Stimulated activated effector memory CD8-positive, alpha-beta T cell treated with anti-CD3 and anti-CD28 coated beads, Interleukin-12 subunit alpha, Interleukin-12 subunit beta, amount 100 ng/mL, for 72 hours (primary cell): ENCODE measurements at regions not wholly inside any gene's neighbourhood (a gene's known extent, or its start where the extent isn't known, plus 50 kb on each side); places are given as distances from the start of the nearest gene placed in this dataset.

ENCODE experiments used
- ATAC-seq: fragments of 150-1000 bp; cut with Tn5 transposase; 2 replicates; pipeline ENCODE4 v1.10.0; 2021
- DNase-seq, 2 donors: peaks; one replicate each; pipeline ENCODE4 v3.0.0; 2021 to 2022; ENCODE audit warnings: low spot score in 2 of 2
- H3K27ac Mint-ChIP-seq: one replicate; pipeline ENCODE4 v1.8.0; 2022; ENCODE audit warnings: mild to moderate bottlenecking, mixed read lengths
- H3K36me3 Mint-ChIP-seq: one replicate; pipeline ENCODE4 v1.8.0; 2022; ENCODE audit warnings: mild to moderate bottlenecking, mixed read lengths
- H3K4me1 Mint-ChIP-seq: one replicate; pipeline ENCODE4 v1.8.0; 2022; ENCODE audit warnings: mixed read lengths
- H3K4me3 Mint-ChIP-seq: one replicate; pipeline ENCODE4 v1.8.0; 2022; ENCODE audit warnings: mild to moderate bottlenecking, mixed read lengths
- H3K9me3 Mint-ChIP-seq: one replicate; pipeline ENCODE4 v1.8.0; 2022; ENCODE audit warnings: mixed read lengths

GRCh38 chr10:83682414-83682813 is 456.9 kb upstream of the GHITM start:
- Mint-ChIP-seq H3K36me3 (no peaks in the 10 kb centered on the region), H3K9me3 (no peaks in the 10 kb centered on the region), H3K27ac (no peak overlapping the region), H3K4me1 (peaks cover 14% of the 10 kb centered on the region), H3K4me3 (no peak overlapping the region)
- DNase-seq = no peak
- no peak for ATAC-seq

GRCh38 chr10:83685458-83685857 is 453.9 kb upstream of the GHITM start:
- no peak for DNase-seq
- H3K36me3 Mint-ChIP-seq = no peaks in the 10 kb centered on the region
- ATAC-seq = no peak
- H3K27ac Mint-ChIP-seq = no peak overlapping the region
- H3K4me1 Mint-ChIP-seq = peaks cover 7% of the 10 kb centered on the region
- H3K9me3 Mint-ChIP-seq = no peaks in the 10 kb centered on the region
- H3K4me3 Mint-ChIP-seq = no peak overlapping the region

DNA sequence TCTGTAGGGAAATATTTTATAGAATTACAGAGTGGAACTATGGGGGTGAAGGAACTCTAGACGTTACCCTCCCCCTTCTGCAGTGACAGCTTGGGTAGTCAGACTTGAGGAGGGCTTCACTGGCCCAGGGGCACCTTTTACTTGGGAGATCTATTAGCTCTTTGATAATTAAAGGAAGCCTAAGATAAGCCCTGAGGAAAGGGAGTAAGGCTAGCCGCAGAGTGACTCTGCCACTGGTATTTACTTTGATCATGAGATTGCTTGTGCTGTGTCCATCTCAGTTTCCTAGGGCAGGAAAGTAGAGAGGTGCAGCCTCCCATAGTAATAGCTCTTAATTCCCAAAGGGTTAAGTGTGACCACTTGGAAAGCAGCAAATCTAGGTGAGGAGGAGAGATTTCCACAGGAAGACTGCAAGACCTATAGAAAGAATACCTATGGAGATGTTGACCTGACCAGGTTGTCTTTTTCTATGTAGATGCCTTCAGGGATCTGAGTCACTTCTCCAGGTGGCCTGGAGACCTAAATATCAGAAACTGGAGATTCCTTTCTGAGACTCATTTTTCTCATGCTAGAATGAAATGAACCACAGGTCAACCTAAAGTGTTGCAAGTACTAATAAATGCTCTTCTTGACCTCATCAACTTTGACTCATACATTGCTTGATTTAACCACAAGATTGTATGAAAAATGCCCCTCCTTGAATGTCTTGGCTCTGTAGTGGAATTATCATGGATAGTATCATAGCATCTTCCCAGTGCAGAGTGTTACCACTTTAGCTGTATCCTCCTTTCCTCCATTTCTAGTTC is 447.3 kb upstream of the GHITM start:
- no peak for DNase-seq
- no peaks in the 10 kb centered on the region for H3K36me3 Mint-ChIP-seq
- H3K4me3 Mint-ChIP-seq = no peak overlapping the region
- ATAC-seq = no peak
- no peaks in the 10 kb centered on the region for H3K4me1 Mint-ChIP-seq
- H3K27ac Mint-ChIP-seq = no peak overlapping the region
- H3K9me3 Mint-ChIP-seq = peaks cover 8% of the 10 kb centered on the region

- H3K27ac Mint-ChIP-seq = no peak overlapping the region
Measured at GRCh38 chr10:83698899-83699298, 440.4 kb upstream of the GHITM start.

DNA sequence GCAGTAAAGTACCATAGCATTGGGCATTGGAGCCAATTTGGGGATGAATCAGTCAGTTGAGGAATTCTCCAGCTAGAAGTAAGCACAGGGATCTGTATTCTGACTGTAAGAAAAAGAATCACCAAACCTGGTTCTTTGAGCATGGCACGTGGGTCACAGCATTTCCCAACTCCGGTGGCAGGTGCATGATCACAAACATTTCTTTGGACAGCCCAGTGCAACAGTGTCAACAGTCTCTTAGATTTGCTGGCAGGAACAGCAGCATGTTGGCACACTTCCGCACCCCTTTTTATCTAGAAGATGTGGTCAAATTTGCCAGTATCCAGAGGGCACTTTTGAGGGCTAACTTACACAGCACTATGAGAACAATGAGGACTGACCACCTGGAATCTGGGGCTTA is 437.5 kb upstream of the GHITM start:
- DNase-seq (no peak), ATAC-seq (no peak)
- Mint-ChIP-seq H3K9me3 (peaks cover 9% of the 10 kb centered on the region), H3K4me3 (no peak overlapping the region), H3K36me3 (no peaks in the 10 kb centered on the region), H3K27ac (no peak overlapping the region), H3K4me1 (no peaks in the 10 kb centered on the region)

More at GRCh38 chr10:83698899-83699298, 440.4 kb upstream of the GHITM start:
- no peak for ATAC-seq
- Mint-ChIP-seq H3K4me3 (no peak overlapping the region), H3K4me1 (no peaks in the 10 kb centered on the region), H3K36me3 (no peaks in the 10 kb centered on the region), H3K9me3 (peaks cover 6% of the 10 kb centered on the region)
- no peak for DNase-seq

GRCh38 chr10:83702731-83703130 is 436.6 kb upstream of the GHITM start:
- Mint-ChIP-seq H3K9me3 (peaks cover 14% of the 10 kb centered on the region), H3K4me3 (no peak overlapping the region), H3K27ac (no peak overlapping the region), H3K36me3 (no peaks in the 10 kb centered on the region), H3K4me1 (no peaks in the 10 kb centered on the region)
- DNase-seq (no peak), ATAC-seq (no peak)

- Mint-ChIP-seq H3K36me3 (no peaks in the 10 kb centered on the region), H3K27ac (no peak overlapping the region), H3K9me3 (peaks cover 14% of the 10 kb centered on the region), H3K4me1 (no peaks in the 10 kb centered on the region), H3K4me3 (no peak overlapping the region)
- ATAC-seq (no peak), DNase-seq (no peak)
Measured at GRCh38 chr10:83706120-83706519, 433.2 kb upstream of the GHITM start.

DNA sequence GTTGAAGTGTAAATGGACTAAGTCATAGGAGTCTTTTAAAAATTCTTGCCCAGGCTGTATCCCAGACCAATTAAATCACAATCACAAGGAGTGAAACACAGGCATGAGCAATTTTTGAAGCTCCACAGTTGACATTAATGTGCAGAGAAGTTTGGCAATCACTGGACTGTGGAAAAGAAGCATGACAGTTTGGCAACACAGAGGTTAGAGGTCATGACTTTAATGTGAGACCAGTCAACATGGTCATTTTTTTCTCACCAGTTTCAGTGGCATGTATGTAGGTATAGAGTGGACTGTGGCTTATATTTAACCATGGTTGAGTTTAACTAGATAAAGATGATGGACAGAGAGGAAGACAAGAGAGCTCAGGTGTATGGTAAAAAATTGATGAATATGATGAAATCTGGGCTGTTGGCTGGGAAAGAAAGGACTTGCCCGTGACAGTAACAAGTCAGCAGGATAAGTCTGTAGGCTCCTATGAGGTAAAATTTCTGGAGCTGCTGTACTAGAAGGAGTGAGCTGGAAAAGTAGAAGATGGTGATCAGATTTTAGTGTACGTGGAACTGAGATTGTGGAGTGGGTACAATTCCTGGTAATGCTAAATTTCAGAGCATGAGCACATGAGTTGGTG is 432.2 kb upstream of the GHITM start:
- no peak for DNase-seq
- ATAC-seq = no peak
- no peaks in the 10 kb centered on the region for H3K36me3 Mint-ChIP-seq
- H3K4me3 Mint-ChIP-seq = no peak overlapping the region
- H3K9me3 Mint-ChIP-seq = peaks cover 14% of the 10 kb centered on the region
- H3K27ac Mint-ChIP-seq = no peak overlapping the region
- no peaks in the 10 kb centered on the region for H3K4me1 Mint-ChIP-seq

- no peaks in the 10 kb centered on the region for H3K36me3 Mint-ChIP-seq
- H3K4me3 Mint-ChIP-seq = no peak overlapping the region
- H3K4me1 Mint-ChIP-seq = no peaks in the 10 kb centered on the region
- ATAC-seq = no peak
- no peak overlapping the region for H3K27ac Mint-ChIP-seq
- DNase-seq = no peak
- no peaks in the 10 kb centered on the region for H3K9me3 Mint-ChIP-seq
Measured at GRCh38 chr10:83713423-83713822, 425.9 kb upstream of the GHITM start.

DNA sequence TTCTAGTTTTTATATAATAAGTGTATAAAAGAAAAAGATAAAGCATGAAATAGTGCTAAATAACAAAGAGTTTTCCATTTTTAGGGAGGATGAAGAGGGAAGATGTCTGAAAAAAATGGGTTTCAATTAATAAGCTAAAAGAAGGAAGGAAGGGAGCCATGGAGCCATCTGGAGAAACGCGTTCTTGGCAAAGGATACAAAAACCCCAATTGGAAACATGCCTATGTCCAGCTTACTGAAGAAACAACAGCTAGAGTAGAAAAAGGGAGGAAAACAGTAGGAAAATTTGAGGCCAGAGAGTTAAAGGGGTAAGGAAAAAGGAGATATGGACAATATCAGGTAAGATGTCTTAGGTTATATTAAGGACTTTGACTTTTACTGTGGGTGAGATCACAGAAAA is 416.2 kb upstream of the GHITM start:
- no peak overlapping the region for H3K27ac Mint-ChIP-seq
- ATAC-seq (no peak), DNase-seq (no peak)
- H3K36me3 Mint-ChIP-seq = no peaks in the 10 kb centered on the region
- no peak overlapping the region for H3K4me3 Mint-ChIP-seq
- no peaks in the 10 kb centered on the region for H3K9me3 Mint-ChIP-seq
- no peaks in the 10 kb centered on the region for H3K4me1 Mint-ChIP-seq

DNA sequence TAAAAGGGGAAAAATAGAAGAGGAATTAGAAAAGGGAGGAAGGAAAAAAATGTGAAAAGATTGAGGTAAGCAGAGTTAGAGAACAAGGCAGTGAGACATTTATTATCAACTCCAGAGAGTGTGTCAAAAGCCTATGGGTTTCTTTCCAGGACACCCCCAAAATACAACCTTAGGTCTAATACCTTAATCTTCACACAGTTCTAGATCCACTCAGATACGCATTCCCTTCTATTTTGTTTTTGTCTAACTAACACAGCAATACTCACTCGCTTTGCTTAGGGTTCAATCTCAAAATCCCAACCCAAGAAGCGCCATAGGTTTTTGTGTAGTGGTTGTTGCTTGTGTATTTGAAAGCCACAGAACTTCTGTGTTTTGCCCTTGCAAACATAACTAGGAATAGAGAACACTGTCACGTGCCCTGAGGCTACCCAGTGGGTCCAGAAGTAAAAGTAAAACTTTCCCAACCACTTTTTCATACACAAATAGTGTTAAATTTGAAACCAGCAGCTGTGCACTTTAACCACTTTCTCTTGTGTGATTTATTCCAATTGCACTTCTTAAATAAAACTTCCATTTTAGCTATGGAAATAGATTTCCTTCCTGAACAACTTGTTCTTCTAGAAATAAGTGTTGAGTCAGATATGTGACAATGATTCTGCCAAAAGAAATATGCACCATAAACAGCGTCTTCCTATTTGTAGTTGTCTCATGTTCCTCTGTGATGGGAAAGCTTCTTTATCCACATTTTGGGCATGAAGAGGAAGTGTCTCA is 414.7 kb upstream of the GHITM start:
- Mint-ChIP-seq H3K27ac (no peak overlapping the region), H3K4me1 (no peaks in the 10 kb centered on the region)

DNA sequence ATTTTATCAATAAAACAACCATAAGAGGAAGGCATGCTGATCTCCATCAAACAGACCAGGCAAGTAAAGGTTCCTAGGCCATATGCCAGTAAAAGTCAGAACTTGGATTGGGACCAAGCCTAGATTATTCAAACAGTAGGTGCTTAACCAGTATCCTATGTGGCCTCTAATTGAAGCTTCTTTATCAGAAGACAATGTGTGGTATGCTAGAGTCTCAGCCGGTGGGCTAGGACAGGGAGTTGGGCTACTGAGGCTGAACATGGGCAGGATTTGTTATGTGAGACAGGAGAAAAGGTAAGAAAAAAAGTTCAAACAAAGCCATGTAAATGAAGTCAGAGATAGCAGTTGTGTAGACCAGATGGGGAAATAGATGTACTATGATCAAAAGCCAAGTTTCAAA is 413.7 kb upstream of the GHITM start:
- DNase-seq (no peak), ATAC-seq (no peak)
- Mint-ChIP-seq H3K36me3 (no peaks in the 10 kb centered on the region), H3K4me3 (no peak overlapping the region), H3K27ac (no peak overlapping the region), H3K4me1 (no peaks in the 10 kb centered on the region), H3K9me3 (no peaks in the 10 kb centered on the region)

More for the DNA sequence above, 414.7 kb upstream of the GHITM start:
- no peak for ATAC-seq
- Mint-ChIP-seq H3K9me3 (no peaks in the 10 kb centered on the region), H3K4me3 (no peak overlapping the region), H3K36me3 (no peaks in the 10 kb centered on the region)
- DNase-seq = no peak

GRCh38 chr10:83734278-83734677 is 405.0 kb upstream of the GHITM start:
- no peak for ATAC-seq

DNA sequence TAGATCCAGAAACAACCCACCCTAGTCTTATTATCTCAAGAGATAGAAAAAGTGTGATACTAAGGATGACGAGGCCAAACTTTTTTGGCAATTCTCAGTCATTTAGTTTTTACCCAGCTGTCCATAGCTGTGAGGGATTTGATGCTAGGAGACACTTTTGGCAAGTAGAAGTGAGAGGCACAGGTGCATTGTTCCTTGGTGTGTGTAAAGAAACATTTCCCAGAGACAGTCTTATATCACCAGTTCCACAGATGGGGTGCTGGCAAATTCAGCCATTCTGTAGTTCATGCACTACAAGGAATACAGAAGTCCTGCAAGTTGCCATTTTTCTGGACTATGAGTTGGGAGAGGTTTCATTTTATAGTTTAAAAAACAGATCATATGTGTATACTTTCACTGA is 403.3 kb upstream of the GHITM start:
- H3K27ac Mint-ChIP-seq = no peak overlapping the region
- H3K4me1 Mint-ChIP-seq = no peaks in the 10 kb centered on the region
- ATAC-seq (no peak), DNase-seq (no peak)
- H3K4me3 Mint-ChIP-seq = no peak overlapping the region
- H3K9me3 Mint-ChIP-seq = peaks cover 14% of the 10 kb centered on the region
- no peaks in the 10 kb centered on the region for H3K36me3 Mint-ChIP-seq

More at GRCh38 chr10:83734278-83734677, 405.0 kb upstream of the GHITM start:
- no peak for DNase-seq
- H3K27ac Mint-ChIP-seq = no peak overlapping the region
- no peaks in the 10 kb centered on the region for H3K4me1 Mint-ChIP-seq
- no peak overlapping the region for H3K4me3 Mint-ChIP-seq
- peaks cover 14% of the 10 kb centered on the region for H3K9me3 Mint-ChIP-seq
- no peaks in the 10 kb centered on the region for H3K36me3 Mint-ChIP-seq

DNA sequence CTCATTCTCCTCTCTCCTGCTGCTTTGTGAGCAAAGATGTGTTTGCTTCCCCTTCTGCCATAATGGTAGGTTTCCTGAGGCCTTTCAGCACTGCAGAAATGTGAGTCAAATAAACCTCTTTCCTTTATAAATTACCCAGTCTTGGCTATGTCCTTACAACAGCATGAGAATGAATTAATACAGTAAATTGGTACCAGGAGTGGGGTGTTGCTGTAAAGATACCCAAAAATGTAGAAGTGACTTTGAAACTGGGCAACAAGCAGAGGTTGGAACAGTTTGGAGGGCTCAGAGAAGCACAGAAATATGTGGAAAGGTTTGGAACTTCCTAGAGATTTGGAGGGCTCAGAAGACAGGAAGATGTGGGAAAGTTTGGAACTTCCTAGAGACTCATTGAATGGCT is 388.7 kb upstream of the GHITM start:
- Mint-ChIP-seq H3K4me3 (no peak overlapping the region), H3K36me3 (no peaks in the 10 kb centered on the region), H3K9me3 (peaks cover 27% of the 10 kb centered on the region), H3K4me1 (no peaks in the 10 kb centered on the region), H3K27ac (no peak overlapping the region)
- no peak for ATAC-seq
- DNase-seq = no peak

- Mint-ChIP-seq H3K36me3 (no peaks in the 10 kb centered on the region), H3K9me3 (peaks cover 26% of the 10 kb centered on the region), H3K4me3 (no peak overlapping the region), H3K4me1 (no peaks in the 10 kb centered on the region), H3K27ac (no peak overlapping the region)
- DNase-seq (no peak), ATAC-seq (no peak)
Measured at GRCh38 chr10:83753490-83753889, 385.8 kb upstream of the GHITM start.
